ENCODE measurements at regions not wholly inside any gene's neighbourhood (a gene's known extent, or its start where the extent isn't known, plus 50 kb on each side); places are given as distances from the start of the nearest gene placed in this dataset.

DNA sequence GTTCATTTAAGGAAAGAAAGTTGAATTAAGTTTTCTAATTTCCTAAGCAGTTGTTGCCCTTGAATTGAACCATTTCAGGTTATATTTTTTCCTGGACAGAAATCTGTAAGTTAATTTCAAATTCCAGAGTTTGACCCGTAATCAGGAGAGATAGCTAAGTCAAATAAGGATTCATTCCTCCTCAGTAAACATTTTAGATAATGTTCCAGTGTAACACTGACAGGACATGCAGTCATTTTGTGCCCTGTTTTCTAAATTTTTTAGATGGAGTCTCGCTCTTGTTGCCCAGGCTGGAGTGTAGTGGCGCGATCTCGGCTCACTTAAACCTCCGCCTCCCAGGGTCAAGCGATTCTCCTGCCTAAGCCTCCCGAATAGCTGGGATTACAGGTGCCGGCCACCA lies 371.7 kb downstream of the DIPK2A start:
- intact Hi-C loops (cut with micrococcal nuclease; ENCODE audit: unreplicated experiment) = no loop called here
- BruUV-seq (replicated peaks) = no TSS peak
- no peaks in the 10 kb centered on the region for H3K27me3 ChIP-seq (replicated peaks; ENCODE audit: insufficient read depth, low read depth, low read length, poor library complexity)
- no peaks in the 10 kb centered on the region for H3K9me3 ChIP-seq (ENCODE audit: low read depth, low read length, poor library complexity, severe bottlenecking)
- no peaks in the 10 kb centered on the region for H3K36me3 ChIP-seq (ENCODE audit: insufficient read depth, low read length, poor library complexity, severe bottlenecking)
- no peak for DNase-seq (ENCODE audit: low spot score)
- no peaks in the 10 kb centered on the region for H3K4me1 ChIP-seq (ENCODE audit: insufficient read depth, low read length, poor library complexity, severe bottlenecking)
- CTCF ChIA-PET = no interaction called here
- H3K4me3 ChIP-seq (ENCODE audit: low read depth, low read length, poor library complexity, severe bottlenecking) = no peak overlapping the region
- H3K27ac ChIP-seq (ENCODE audit: low read depth, low read length, poor library complexity, severe bottlenecking) = no peak overlapping the region
- TF ChIP-seq, protein P1, sequence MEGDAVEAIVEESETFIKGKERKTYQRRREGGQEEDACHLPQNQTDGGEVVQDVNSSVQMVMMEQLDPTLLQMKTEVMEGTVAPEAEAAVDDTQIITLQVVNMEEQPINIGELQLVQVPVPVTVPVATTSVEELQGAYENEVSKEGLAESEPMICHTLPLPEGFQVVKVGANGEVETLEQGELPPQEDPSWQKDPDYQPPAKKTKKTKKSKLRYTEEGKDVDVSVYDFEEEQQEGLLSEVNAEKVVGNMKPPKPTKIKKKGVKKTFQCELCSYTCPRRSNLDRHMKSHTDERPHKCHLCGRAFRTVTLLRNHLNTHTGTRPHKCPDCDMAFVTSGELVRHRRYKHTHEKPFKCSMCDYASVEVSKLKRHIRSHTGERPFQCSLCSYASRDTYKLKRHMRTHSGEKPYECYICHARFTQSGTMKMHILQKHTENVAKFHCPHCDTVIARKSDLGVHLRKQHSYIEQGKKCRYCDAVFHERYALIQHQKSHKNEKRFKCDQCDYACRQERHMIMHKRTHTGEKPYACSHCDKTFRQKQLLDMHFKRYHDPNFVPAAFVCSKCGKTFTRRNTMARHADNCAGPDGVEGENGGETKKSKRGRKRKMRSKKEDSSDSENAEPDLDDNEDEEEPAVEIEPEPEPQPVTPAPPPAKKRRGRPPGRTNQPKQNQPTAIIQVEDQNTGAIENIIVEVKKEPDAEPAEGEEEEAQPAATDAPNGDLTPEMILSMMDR (conservative IDR thresholded peaks at IDR 0.05; ENCODE audit: low read depth, low read length) = no peak
- no peak for TF ChIP-seq EZH2 (IDR thresholded peaks at IDR 0.05; ENCODE audit: borderline replicate concordance, low read depth, low read length, poor library complexity, severe bottlenecking)
- POLR2A ChIA-PET (ENCODE audit: low non-redundant PET) = no interaction called here

DNA sequence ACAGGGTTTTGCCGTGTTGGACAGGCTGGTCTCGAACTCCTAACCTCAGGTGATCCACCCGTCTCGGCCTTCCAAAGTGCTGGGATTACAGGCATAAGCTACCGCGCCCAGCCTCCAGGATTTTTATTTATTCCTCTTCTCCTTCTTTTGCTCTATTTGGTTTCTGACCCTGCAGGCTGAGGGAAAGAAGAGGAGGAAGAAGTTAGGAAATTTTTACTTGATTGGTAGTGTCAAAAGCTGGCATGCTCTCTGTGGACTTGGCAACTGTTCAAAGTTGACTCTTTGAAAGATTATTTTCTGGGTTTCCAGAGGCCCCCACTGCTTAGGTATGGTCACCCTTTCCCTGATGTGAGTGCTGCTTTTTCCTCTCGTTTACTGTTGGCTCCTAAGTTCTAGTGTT lies 372.2 kb downstream of the DIPK2A start:
- no peaks in the 10 kb centered on the region for H3K36me3 ChIP-seq (ENCODE audit: insufficient read depth, low read length, poor library complexity, severe bottlenecking)
- no peak overlapping the region for H3K4me3 ChIP-seq (ENCODE audit: low read depth, low read length, poor library complexity, severe bottlenecking)
- no peaks in the 10 kb centered on the region for H3K9me3 ChIP-seq (ENCODE audit: low read depth, low read length, poor library complexity, severe bottlenecking)
- TF ChIP-seq EZH2 (IDR thresholded peaks at IDR 0.05; ENCODE audit: borderline replicate concordance, low read depth, low read length, poor library complexity, severe bottlenecking) = no peak
- TF ChIP-seq, protein P1 (conservative IDR thresholded peaks at IDR 0.05; ENCODE audit: low read depth, low read length) = no peak
- DNase-seq (ENCODE audit: low spot score) = no peak
- H3K27ac ChIP-seq (ENCODE audit: low read depth, low read length, poor library complexity, severe bottlenecking) = no peak overlapping the region
- ChIA-PET CTCF (no interaction called here), POLR2A (ENCODE audit: low non-redundant PET) (no interaction called here)
- BruUV-seq (replicated peaks) = no TSS peak
- H3K4me1 ChIP-seq (ENCODE audit: insufficient read depth, low read length, poor library complexity, severe bottlenecking) = no peaks in the 10 kb centered on the region
- no peaks in the 10 kb centered on the region for H3K27me3 ChIP-seq (replicated peaks; ENCODE audit: insufficient read depth, low read depth, low read length, poor library complexity)
- intact Hi-C loops (cut with micrococcal nuclease; ENCODE audit: unreplicated experiment) = no loop called here

DNA sequence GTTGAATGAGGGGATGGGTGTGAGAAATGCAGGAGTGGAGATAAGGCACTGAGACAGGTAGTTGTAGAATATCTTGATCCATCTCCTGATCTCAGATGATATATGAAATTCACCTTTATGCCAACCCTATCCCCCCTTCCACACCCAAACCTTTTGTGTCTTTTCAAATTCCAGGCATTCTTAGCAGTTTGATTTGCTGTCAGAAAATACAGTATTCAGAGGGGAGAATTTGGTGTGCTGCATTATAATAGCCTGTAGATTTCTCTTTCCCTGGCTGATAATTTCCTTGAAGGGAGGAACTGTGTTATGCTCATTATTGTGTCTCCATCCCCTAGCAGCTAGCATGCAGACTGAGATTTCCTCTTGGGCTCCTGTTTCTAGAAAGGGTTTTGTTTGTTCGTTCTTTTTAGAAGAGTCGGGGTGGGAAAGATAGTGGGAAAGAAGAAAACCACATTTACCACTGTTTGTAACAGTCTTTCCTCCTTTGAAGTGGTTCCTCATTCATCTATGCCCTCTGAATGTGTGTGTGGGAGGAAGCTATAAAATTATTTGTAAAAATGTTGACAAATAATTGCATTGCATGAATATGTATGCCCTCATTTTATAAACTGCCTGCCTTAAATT lies 373.4 kb downstream of the DIPK2A start:
- no peaks in the 10 kb centered on the region for H3K4me1 ChIP-seq (ENCODE audit: insufficient read depth, low read length, poor library complexity, severe bottlenecking)
- H3K9me3 ChIP-seq (ENCODE audit: low read depth, low read length, poor library complexity, severe bottlenecking) = no peaks in the 10 kb centered on the region
- no peaks in the 10 kb centered on the region for H3K27me3 ChIP-seq (replicated peaks; ENCODE audit: insufficient read depth, low read depth, low read length, poor library complexity)
- no peaks in the 10 kb centered on the region for H3K36me3 ChIP-seq (ENCODE audit: insufficient read depth, low read length, poor library complexity, severe bottlenecking)
- DNase-seq (ENCODE audit: low spot score) = no peak
- no peak for TF ChIP-seq EZH2 (IDR thresholded peaks at IDR 0.05; ENCODE audit: borderline replicate concordance, low read depth, low read length, poor library complexity, severe bottlenecking)
- TF ChIP-seq, protein P1 (conservative IDR thresholded peaks at IDR 0.05; ENCODE audit: low read depth, low read length) = no peak
- no peak overlapping the region for H3K4me3 ChIP-seq (ENCODE audit: low read depth, low read length, poor library complexity, severe bottlenecking)
- intact Hi-C loops (cut with micrococcal nuclease; ENCODE audit: unreplicated experiment) = no loop called here
- POLR2A ChIA-PET (ENCODE audit: low non-redundant PET) = no interaction called here
- H3K27ac ChIP-seq (ENCODE audit: low read depth, low read length, poor library complexity, severe bottlenecking) = no peak overlapping the region
- BruUV-seq (replicated peaks) = no TSS peak
- CTCF ChIA-PET = no interaction called here

Measured in A673 (cell line).